ENCODE measurements at regions not wholly inside any gene's neighbourhood (a gene's known extent, or its start where the extent isn't known, plus 50 kb on each side); places are given as distances from the start of the nearest gene placed in this dataset.
A peak's percentile ranks its signal among the peaks of the same experiment; 100 is the strongest.

DNA sequence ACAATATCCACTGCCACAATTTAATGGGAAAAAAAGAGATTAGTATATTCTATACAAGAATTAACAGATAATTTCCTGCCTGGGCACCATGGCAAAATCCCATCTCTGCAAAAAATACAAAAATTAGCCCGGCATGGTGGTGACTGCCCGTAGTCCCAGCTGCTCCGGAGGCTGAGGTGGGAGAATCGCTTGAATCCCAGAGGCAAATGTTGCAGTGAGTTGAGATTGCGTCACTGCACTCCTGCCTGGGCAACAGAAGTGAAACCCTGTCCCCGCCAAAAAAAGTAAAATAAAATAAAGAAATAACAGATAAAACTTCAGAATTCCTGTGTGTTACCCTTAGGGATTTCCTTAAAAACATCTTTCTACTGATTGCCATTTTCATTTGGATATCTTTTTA, 1194.8 kb upstream of the PIK3C3 start:
- H3K4me3 ChIP-seq: no peak overlapping the region
- H3K79me2 ChIP-seq (replicated peaks; ENCODE audit: insufficient read depth): no peaks in the 10 kb centered on the region
- DNase-seq (ENCODE audit: low spot score) (peak; percentile 4), ATAC-seq (no peak)
- no peaks in the 10 kb centered on the region for H3K4me1 Mint-ChIP-seq
- no peaks in the 10 kb centered on the region for H4K20me1 ChIP-seq (replicated peaks; ENCODE audit: insufficient read depth)
- no peaks in the 10 kb centered on the region for H3K4me1 ChIP-seq (ENCODE audit: insufficient read depth)
- H3K27ac Mint-ChIP-seq: no peak overlapping the region
- H3K27me3 Mint-ChIP-seq (ENCODE audit: insufficient read depth, low read depth, poor library complexity): peaks cover 3% of the 10 kb centered on the region
- no peaks in the 10 kb centered on the region for H3K36me3 Mint-ChIP-seq (ENCODE audit: low read depth)
- H3K36me3 ChIP-seq (ENCODE audit: insufficient read depth): no peaks in the 10 kb centered on the region
- H3K4me2 ChIP-seq: no peak overlapping the region
- no peak overlapping the region for H3K4me3 Mint-ChIP-seq
- H3K27ac ChIP-seq (ENCODE audit: low read depth): no peak overlapping the region
- H3F3A ChIP-seq (replicated peaks; ENCODE audit: low read depth): no peaks in the 10 kb centered on the region
- no peaks in the 10 kb centered on the region for H3K9me3 Mint-ChIP-seq
- H2AFZ ChIP-seq: no peak overlapping the region
- peaks cover 6% of the 10 kb centered on the region; the same call in 1 of the 2 replicates for H3K9me2 ChIP-seq (ENCODE audit: insufficient read depth)
- no peaks in the 10 kb centered on the region for H3K27me3 ChIP-seq (ENCODE audit: insufficient read depth)
- TF ChIP-seq, protein P1, sequence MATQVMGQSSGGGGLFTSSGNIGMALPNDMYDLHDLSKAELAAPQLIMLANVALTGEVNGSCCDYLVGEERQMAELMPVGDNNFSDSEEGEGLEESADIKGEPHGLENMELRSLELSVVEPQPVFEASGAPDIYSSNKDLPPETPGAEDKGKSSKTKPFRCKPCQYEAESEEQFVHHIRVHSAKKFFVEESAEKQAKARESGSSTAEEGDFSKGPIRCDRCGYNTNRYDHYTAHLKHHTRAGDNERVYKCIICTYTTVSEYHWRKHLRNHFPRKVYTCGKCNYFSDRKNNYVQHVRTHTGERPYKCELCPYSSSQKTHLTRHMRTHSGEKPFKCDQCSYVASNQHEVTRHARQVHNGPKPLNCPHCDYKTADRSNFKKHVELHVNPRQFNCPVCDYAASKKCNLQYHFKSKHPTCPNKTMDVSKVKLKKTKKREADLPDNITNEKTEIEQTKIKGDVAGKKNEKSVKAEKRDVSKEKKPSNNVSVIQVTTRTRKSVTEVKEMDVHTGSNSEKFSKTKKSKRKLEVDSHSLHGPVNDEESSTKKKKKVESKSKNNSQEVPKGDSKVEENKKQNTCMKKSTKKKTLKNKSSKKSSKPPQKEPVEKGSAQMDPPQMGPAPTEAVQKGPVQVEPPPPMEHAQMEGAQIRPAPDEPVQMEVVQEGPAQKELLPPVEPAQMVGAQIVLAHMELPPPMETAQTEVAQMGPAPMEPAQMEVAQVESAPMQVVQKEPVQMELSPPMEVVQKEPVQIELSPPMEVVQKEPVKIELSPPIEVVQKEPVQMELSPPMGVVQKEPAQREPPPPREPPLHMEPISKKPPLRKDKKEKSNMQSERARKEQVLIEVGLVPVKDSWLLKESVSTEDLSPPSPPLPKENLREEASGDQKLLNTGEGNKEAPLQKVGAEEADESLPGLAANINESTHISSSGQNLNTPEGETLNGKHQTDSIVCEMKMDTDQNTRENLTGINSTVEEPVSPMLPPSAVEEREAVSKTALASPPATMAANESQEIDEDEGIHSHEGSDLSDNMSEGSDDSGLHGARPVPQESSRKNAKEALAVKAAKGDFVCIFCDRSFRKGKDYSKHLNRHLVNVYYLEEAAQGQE (IDR thresholded peaks at IDR 0.05; ENCODE audit: unreplicated experiment): no peak
- TF ChIP-seq STAT1 (IDR thresholded peaks at IDR 0.05; ENCODE audit: unreplicated experiment) (no peak), ZNF331 (CRISPR knock-in tag; IDR thresholded peaks at IDR 0.05; ENCODE audit: low read depth) (no peak), ZNF114 (CRISPR knock-in tag; IDR thresholded peaks at IDR 0.05) (no peak), NANOG (IDR thresholded peaks at IDR 0.05; ENCODE audit: borderline replicate concordance) (no peak), CREB1 (CRISPR knock-in tag; IDR thresholded peaks at IDR 0.05; ENCODE audit: low read depth) (no peak), EZH2phosphoT487 (IDR thresholded peaks at IDR 0.05; ENCODE audit: unreplicated experiment) (no peak), JUNB (IDR thresholded peaks at IDR 0.05; ENCODE audit: unreplicated experiment) (no peak), POLR2AphosphoS5 (IDR thresholded peaks at IDR 0.05; ENCODE audit: low read depth) (no peak), EZH2 (IDR thresholded peaks at IDR 0.05; ENCODE audit: low read depth, unreplicated experiment) (no peak)
- TF ChIP-seq, protein P2, sequence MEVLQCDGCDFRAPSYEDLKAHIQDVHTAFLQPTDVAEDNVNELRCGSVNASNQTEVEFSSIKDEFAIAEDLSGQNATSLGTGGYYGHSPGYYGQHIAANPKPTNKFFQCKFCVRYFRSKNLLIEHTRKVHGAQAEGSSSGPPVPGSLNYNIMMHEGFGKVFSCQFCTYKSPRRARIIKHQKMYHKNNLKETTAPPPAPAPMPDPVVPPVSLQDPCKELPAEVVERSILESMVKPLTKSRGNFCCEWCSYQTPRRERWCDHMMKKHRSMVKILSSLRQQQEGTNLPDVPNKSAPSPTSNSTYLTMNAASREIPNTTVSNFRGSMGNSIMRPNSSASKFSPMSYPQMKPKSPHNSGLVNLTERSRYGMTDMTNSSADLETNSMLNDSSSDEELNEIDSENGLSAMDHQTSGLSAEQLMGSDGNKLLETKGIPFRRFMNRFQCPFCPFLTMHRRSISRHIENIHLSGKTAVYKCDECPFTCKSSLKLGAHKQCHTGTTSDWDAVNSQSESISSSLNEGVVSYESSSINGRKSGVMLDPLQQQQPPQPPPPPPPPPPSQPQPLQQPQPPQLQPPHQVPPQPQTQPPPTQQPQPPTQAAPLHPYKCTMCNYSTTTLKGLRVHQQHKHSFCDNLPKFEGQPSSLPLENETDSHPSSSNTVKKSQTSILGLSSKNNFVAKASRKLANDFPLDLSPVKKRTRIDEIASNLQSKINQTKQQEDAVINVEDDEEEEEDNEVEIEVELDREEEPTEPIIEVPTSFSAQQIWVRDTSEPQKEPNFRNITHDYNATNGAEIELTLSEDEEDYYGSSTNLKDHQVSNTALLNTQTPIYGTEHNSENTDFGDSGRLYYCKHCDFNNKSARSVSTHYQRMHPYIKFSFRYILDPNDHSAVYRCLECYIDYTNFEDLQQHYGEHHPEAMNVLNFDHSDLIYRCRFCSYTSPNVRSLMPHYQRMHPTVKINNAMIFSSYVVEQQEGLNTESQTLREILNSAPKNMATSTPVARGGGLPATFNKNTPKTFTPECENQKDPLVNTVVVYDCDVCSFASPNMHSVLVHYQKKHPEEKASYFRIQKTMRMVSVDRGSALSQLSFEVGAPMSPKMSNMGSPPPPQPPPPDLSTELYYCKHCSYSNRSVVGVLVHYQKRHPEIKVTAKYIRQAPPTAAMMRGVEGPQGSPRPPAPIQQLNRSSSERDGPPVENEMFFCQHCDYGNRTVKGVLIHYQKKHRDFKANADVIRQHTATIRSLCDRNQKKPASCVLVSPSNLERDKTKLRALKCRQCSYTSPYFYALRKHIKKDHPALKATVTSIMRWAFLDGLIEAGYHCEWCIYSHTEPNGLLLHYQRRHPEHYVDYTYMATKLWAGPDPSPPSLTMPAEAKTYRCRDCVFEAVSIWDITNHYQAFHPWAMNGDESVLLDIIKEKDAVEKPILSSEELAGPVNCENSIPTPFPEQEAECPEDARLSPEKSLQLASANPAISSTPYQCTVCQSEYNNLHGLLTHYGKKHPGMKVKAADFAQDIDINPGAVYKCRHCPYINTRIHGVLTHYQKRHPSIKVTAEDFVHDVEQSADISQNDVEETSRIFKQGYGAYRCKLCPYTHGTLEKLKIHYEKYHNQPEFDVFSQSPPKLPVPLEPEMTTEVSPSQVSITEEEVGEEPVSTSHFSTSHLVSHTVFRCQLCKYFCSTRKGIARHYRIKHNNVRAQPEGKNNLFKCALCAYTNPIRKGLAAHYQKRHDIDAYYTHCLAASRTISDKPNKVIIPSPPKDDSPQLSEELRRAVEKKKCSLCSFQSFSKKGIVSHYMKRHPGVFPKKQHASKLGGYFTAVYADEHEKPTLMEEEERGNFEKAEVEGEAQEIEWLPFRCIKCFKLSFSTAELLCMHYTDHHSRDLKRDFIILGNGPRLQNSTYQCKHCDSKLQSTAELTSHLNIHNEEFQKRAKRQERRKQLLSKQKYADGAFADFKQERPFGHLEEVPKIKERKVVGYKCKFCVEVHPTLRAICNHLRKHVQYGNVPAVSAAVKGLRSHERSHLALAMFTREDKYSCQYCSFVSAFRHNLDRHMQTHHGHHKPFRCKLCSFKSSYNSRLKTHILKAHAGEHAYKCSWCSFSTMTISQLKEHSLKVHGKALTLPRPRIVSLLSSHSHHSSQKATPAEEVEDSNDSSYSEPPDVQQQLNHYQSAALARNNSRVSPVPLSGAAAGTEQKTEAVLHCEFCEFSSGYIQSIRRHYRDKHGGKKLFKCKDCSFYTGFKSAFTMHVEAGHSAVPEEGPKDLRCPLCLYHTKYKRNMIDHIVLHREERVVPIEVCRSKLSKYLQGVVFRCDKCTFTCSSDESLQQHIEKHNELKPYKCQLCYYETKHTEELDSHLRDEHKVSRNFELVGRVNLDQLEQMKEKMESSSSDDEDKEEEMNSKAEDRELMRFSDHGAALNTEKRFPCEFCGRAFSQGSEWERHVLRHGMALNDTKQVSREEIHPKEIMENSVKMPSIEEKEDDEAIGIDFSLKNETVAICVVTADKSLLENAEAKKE (CRISPR knock-in tag; IDR thresholded peaks at IDR 0.05): no peak
- TF ChIP-seq, protein P3, sequence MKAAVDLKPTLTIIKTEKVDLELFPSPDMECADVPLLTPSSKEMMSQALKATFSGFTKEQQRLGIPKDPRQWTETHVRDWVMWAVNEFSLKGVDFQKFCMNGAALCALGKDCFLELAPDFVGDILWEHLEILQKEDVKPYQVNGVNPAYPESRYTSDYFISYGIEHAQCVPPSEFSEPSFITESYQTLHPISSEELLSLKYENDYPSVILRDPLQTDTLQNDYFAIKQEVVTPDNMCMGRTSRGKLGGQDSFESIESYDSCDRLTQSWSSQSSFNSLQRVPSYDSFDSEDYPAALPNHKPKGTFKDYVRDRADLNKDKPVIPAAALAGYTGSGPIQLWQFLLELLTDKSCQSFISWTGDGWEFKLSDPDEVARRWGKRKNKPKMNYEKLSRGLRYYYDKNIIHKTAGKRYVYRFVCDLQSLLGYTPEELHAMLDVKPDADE (IDR thresholded peaks at IDR 0.05): no peak
- TF ChIP-seq, protein P4, sequence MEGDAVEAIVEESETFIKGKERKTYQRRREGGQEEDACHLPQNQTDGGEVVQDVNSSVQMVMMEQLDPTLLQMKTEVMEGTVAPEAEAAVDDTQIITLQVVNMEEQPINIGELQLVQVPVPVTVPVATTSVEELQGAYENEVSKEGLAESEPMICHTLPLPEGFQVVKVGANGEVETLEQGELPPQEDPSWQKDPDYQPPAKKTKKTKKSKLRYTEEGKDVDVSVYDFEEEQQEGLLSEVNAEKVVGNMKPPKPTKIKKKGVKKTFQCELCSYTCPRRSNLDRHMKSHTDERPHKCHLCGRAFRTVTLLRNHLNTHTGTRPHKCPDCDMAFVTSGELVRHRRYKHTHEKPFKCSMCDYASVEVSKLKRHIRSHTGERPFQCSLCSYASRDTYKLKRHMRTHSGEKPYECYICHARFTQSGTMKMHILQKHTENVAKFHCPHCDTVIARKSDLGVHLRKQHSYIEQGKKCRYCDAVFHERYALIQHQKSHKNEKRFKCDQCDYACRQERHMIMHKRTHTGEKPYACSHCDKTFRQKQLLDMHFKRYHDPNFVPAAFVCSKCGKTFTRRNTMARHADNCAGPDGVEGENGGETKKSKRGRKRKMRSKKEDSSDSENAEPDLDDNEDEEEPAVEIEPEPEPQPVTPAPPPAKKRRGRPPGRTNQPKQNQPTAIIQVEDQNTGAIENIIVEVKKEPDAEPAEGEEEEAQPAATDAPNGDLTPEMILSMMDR (conservative IDR thresholded peaks at IDR 0.05; ENCODE audit: low read depth in 2 of 2): no peak

All from GM23338 (cell line).